Esophagus (tissue), 2 donors: ENCODE measurements at regions not wholly inside any gene's neighbourhood (a gene's known extent, or its start where the extent isn't known, plus 50 kb on each side); places are given as distances from the start of the nearest gene placed in this dataset.

ENCODE experiments used
- H3K27ac ChIP-seq, 2 donors: one replicate each; pipeline ENCODE4 v1.5.1; 2013; ENCODE audit warnings: low read depth in 2 of 2, mild to moderate bottlenecking in 2 of 2, inconsistent platforms in 1 of 2, low read length in 1 of 2, moderate library complexity in 1 of 2
- H3K27me3 ChIP-seq, 2 donors: one replicate each; pipeline ENCODE4 v1.6.1; 2013; ENCODE audit warnings: low read length in 2 of 2, control low read depth in 1 of 2, mild to moderate bottlenecking in 1 of 2; ENCODE audit not compliant: insufficient read depth in 2 of 2, control insufficient read depth in 1 of 2
- H3K36me3 ChIP-seq, 2 donors: one replicate each; pipeline ENCODE4 v1.6.1; 2013; ENCODE audit warnings: low read length in 1 of 2; ENCODE audit not compliant: control insufficient read depth in 2 of 2, insufficient read depth in 2 of 2
- H3K4me1 ChIP-seq, 2 donors: one replicate each; pipeline ENCODE4 v1.6.1; 2013; ENCODE audit warnings: low read length in 1 of 2; ENCODE audit not compliant: control insufficient read depth in 2 of 2, insufficient read depth in 2 of 2
- H3K4me3 ChIP-seq, 2 donors: one replicate each; pipeline ENCODE4 v1.5.1; 2013; ENCODE audit warnings: low read length in 2 of 2, mild to moderate bottlenecking in 2 of 2, low read depth in 1 of 2, moderate library complexity in 1 of 2
- H3K9me3 ChIP-seq, 2 donors: one replicate each; pipeline ENCODE4 v1.6.1; 2013; ENCODE audit warnings: mild to moderate bottlenecking in 2 of 2, low read depth in 1 of 2, low read length in 1 of 2, moderate library complexity in 1 of 2; ENCODE audit not compliant: control insufficient read depth in 2 of 2, insufficient read depth in 1 of 2
- WGBS, 2 donors: extraction: QIAGEN DNeasy Blood & Tissue Kit; methylation state at CpG; one replicate each; pipeline ENCODE4 v1.1.7; 2013; 5-methylcytosine and 5-hydroxymethylcytosine counted together
- donor health status: healthy with polysubstance abuse.
- donor health status: Bipolar disorder and iron deficiency.

- H3K36me3 ChIP-seq = no peaks in the 10 kb centered on the region
- no peaks in the 10 kb centered on the region for H3K27me3 ChIP-seq
- H3K9me3 ChIP-seq = no peaks in the 10 kb centered on the region
- WGBS, 2 donors = 85 to 92% methylated on average over 7 of the region's 7 CpGs
- no peaks in the 10 kb centered on the region for H3K4me1 ChIP-seq
- H3K27ac ChIP-seq = no peak overlapping the region
- no peak overlapping the region for H3K4me3 ChIP-seq
Measured at GRCh38 chr5:106962464-106963230, 708.1 kb downstream of the EFNA5 start.

- Histone ChIP-seq H3K36me3 (no peaks in the 10 kb centered on the region), H3K27me3 (no peaks in the 10 kb centered on the region), H3K27ac (no peak overlapping the region), H3K4me1 (no peaks in the 10 kb centered on the region), H3K4me3 (no peak overlapping the region), H3K9me3 (no peaks in the 10 kb centered on the region)
- WGBS, 2 donors = 35 to 39% methylated on average over 2 of the region's 2 CpGs
Measured at GRCh38 chr5:106959387-106959786, 711.4 kb downstream of the EFNA5 start.

GRCh38 chr5:106957336-106957735 lies 713.4 kb downstream of the EFNA5 start:
- Histone ChIP-seq H3K27me3 (no peaks in the 10 kb centered on the region), H3K4me3 (no peak overlapping the region), H3K4me1 (no peaks in the 10 kb centered on the region), H3K27ac (no peak overlapping the region), H3K36me3 (no peaks in the 10 kb centered on the region), H3K9me3 (no peaks in the 10 kb centered on the region)
- WGBS, 2 donors = 94 to 96% methylated on average over 3 of the region's 3 CpGs

GRCh38 chr5:106956886-106957285 lies 713.9 kb downstream of the EFNA5 start:
- Histone ChIP-seq H3K36me3 (no peaks in the 10 kb centered on the region), H3K4me3 (no peak overlapping the region), H3K27ac (no peak overlapping the region), H3K27me3 (no peaks in the 10 kb centered on the region), H3K9me3 (no peaks in the 10 kb centered on the region), H3K4me1 (no peaks in the 10 kb centered on the region)
- WGBS, 2 donors = 42 to 49% methylated on average over 1 of the region's 1 CpG

GRCh38 chr5:106956187-106956586 lies 714.5 kb downstream of the EFNA5 start:
- WGBS, 2 donors = 65 to 75% methylated on average over 5 of the region's 5 CpGs
- Histone ChIP-seq H3K27ac (no peak overlapping the region), H3K36me3 (no peaks in the 10 kb centered on the region), H3K4me3 (no peak overlapping the region), H3K9me3 (no peaks in the 10 kb centered on the region), H3K27me3 (no peaks in the 10 kb centered on the region), H3K4me1 (no peaks in the 10 kb centered on the region)

- Histone ChIP-seq H3K4me1 (no peaks in the 10 kb centered on the region), H3K27ac (no peak overlapping the region), H3K27me3 (no peaks in the 10 kb centered on the region), H3K9me3 (peaks cover 0 to 2% of the 10 kb centered on the region in 2 donors), H3K4me3 (no peak overlapping the region), H3K36me3 (no peaks in the 10 kb centered on the region)
- 62 to 64% methylated on average over 3 of the region's 3 CpGs for WGBS, 2 donors
Measured at GRCh38 chr5:106940986-106941385, 729.8 kb downstream of the EFNA5 start.

- peaks cover 0 to 2% of the 10 kb centered on the region in 2 donors for H3K9me3 ChIP-seq
- H3K27ac ChIP-seq = no peak overlapping the region
- H3K4me3 ChIP-seq = no peak overlapping the region
- no peaks in the 10 kb centered on the region for H3K36me3 ChIP-seq
- WGBS, 2 donors = 89 to 91% methylated on average over 8 of the region's 8 CpGs
- H3K27me3 ChIP-seq = no peaks in the 10 kb centered on the region
- no peaks in the 10 kb centered on the region for H3K4me1 ChIP-seq
Measured at GRCh38 chr5:106940301-106940846, 730.4 kb downstream of the EFNA5 start.

GRCh38 chr5:106923409-106923808 lies 747.3 kb downstream of the EFNA5 start:
- H3K4me1 ChIP-seq = no peaks in the 10 kb centered on the region
- 95 to 100% methylated on average over 1 of the region's 1 CpG for WGBS, 2 donors
- H3K9me3 ChIP-seq = no peaks in the 10 kb centered on the region
- no peak overlapping the region for H3K27ac ChIP-seq
- no peaks in the 10 kb centered on the region for H3K27me3 ChIP-seq
- no peak overlapping the region for H3K4me3 ChIP-seq
- no peaks in the 10 kb centered on the region for H3K36me3 ChIP-seq

- H3K27me3 ChIP-seq = no peaks in the 10 kb centered on the region
- H3K9me3 ChIP-seq = no peaks in the 10 kb centered on the region
- H3K4me1 ChIP-seq = no peaks in the 10 kb centered on the region
- no peak overlapping the region for H3K27ac ChIP-seq
- no peak overlapping the region for H3K4me3 ChIP-seq
- no peaks in the 10 kb centered on the region for H3K36me3 ChIP-seq
- WGBS, 2 donors = 71 to 87% methylated on average over 5 of the region's 5 CpGs
Measured at GRCh38 chr5:106921567-106921966, 749.2 kb downstream of the EFNA5 start.

GRCh38 chr5:106910486-106910885 lies 760.3 kb downstream of the EFNA5 start:
- H3K4me1 ChIP-seq = no peaks in the 10 kb centered on the region
- H3K4me3 ChIP-seq = no peak overlapping the region
- H3K27me3 ChIP-seq = no peaks in the 10 kb centered on the region
- WGBS, 2 donors = 81 to 87% methylated on average over 3 of the region's 3 CpGs
- H3K9me3 ChIP-seq = no peaks in the 10 kb centered on the region
- no peak overlapping the region for H3K27ac ChIP-seq
- no peaks in the 10 kb centered on the region for H3K36me3 ChIP-seq
